OCI-LY3 (cell line): ENCODE measurements at regions not wholly inside any gene's neighbourhood (a gene's known extent, or its start where the extent isn't known, plus 50 kb on each side); places are given as distances from the start of the nearest gene placed in this dataset.
A peak's percentile ranks its signal among the peaks of the same experiment; 100 is the strongest.

Experiments used
- H2AFZ ChIP-seq: fragments of 200-600, 300-600 bp; shearing (Covaris generic); 2 replicates; pipeline ENCODE4 v1.6.0; 2014; ENCODE audit warnings: antibody characterized with exemption, low read depth, low read length
- H3K27ac ChIP-seq: fragments of 200-600, 300-600 bp; sonication (generic); 2 replicates; pipeline ENCODE4 v1.5.1; 2014; ENCODE audit warnings: mild to moderate bottlenecking, low read length, moderate library complexity, mixed read lengths
- H3K27me3 ChIP-seq: fragments of 200-600, 300-600 bp; sonication (generic); 2 replicates; pipeline ENCODE4 v1.6.1; 2014; ENCODE audit warnings: low read depth, low read length, mixed read lengths
- H3K36me3 ChIP-seq: fragments of 200-600, 300-600 bp; sonication (generic); replicated peaks from 2 replicates; pipeline ENCODE3; 2014; ENCODE audit warnings: low read depth, low read length, mixed read lengths
- H3K4me1 ChIP-seq: fragments of 300-600, 200-600 bp; sonication (generic); 2 replicates; pipeline ENCODE4 v1.6.1; 2014; ENCODE audit warnings: low read length, mixed read lengths
- H3K4me2 ChIP-seq: fragments of 200-600, 300-600 bp; sonication (generic); 2 replicates; pipeline ENCODE4 v1.6.1; 2014; ENCODE audit warnings: low read length, mixed read lengths
- H3K4me3 ChIP-seq: fragments of 300-600, 200-600 bp; sonication (generic); 2 replicates; pipeline ENCODE4 v1.5.1; 2014; ENCODE audit warnings: antibody characterized with exemption, mild to moderate bottlenecking, low read length, moderate library complexity
- H3K79me2 ChIP-seq: fragments of 300-600, 200-600 bp; shearing (Covaris generic); 2 replicates; pipeline ENCODE4 v1.6.1; 2014; ENCODE audit warnings: mild to moderate bottlenecking, low read length, mixed read lengths
- H3K9ac ChIP-seq: fragments of 300-600, 200-600 bp; shearing (Covaris generic); 2 replicates; pipeline ENCODE4 v1.6.0; 2014; ENCODE audit warnings: mild to moderate bottlenecking, low read length, moderate library complexity
- H3K9me3 ChIP-seq: fragments of 200-600, 300-600 bp; shearing (Covaris generic); 2 replicates; pipeline ENCODE4 v1.6.1; 2014; ENCODE audit warnings: low read length, mixed read lengths; ENCODE audit not compliant: insufficient read depth
- H4K20me1 ChIP-seq: fragments of 200-600, 300-600 bp; sonication (generic); 2 replicates; pipeline ENCODE4 v1.6.1; 2016; ENCODE audit warnings: low read length, mixed read lengths; ENCODE audit not compliant: insufficient read depth
- EZH2phosphoT487 ChIP-seq: fragments of 200-600 bp; shearing (Covaris generic); IDR thresholded peaks from 2 replicates; pipeline ENCODE4 v1.6.1; 2018; ENCODE audit warnings: antibody characterized with exemption, mixed run types, low read depth
- TF ChIP-seq, protein P1 (sequence below): fragments of 200-600, 300-600 bp; sonication (generic); IDR thresholded peaks from 2 replicates; pipeline ENCODE4 v1.5.1; 2014; ENCODE audit warnings: antibody characterized with exemption, low read length, low read depth

- H3K79me2 ChIP-seq, result no peaks in the 10 kb centered on the region
- no peaks in the 10 kb centered on the region for H4K20me1 ChIP-seq
- H3K27ac ChIP-seq, result no peak overlapping the region
- no peaks in the 10 kb centered on the region for H3K36me3 ChIP-seq
- TF ChIP-seq EZH2phosphoT487, result no peak
- TF ChIP-seq, protein P1, sequence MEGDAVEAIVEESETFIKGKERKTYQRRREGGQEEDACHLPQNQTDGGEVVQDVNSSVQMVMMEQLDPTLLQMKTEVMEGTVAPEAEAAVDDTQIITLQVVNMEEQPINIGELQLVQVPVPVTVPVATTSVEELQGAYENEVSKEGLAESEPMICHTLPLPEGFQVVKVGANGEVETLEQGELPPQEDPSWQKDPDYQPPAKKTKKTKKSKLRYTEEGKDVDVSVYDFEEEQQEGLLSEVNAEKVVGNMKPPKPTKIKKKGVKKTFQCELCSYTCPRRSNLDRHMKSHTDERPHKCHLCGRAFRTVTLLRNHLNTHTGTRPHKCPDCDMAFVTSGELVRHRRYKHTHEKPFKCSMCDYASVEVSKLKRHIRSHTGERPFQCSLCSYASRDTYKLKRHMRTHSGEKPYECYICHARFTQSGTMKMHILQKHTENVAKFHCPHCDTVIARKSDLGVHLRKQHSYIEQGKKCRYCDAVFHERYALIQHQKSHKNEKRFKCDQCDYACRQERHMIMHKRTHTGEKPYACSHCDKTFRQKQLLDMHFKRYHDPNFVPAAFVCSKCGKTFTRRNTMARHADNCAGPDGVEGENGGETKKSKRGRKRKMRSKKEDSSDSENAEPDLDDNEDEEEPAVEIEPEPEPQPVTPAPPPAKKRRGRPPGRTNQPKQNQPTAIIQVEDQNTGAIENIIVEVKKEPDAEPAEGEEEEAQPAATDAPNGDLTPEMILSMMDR, result no peak
- no peak overlapping the region for H3K9ac ChIP-seq
- H2AFZ ChIP-seq, result no peak overlapping the region
- H3K27me3 ChIP-seq, result peaks cover 14% of the 10 kb centered on the region; the same call in 1 of the 2 replicates
- H3K4me3 ChIP-seq, result no peak overlapping the region
- H3K4me2 ChIP-seq, result no peak overlapping the region
- H3K4me1 ChIP-seq, result peaks cover 15% of the 10 kb centered on the region
- no peaks in the 10 kb centered on the region for H3K9me3 ChIP-seq
Observed at GRCh38 chr9:21682981-21683380, 119.5 kb upstream of the MTAP start.

- H3K9ac ChIP-seq, result no peak overlapping the region
- no peaks in the 10 kb centered on the region for H3K79me2 ChIP-seq
- no peak overlapping the region for H2AFZ ChIP-seq
- H3K27me3 ChIP-seq, result peaks cover 9% of the 10 kb centered on the region; the same call in 1 of the 2 replicates
- H3K27ac ChIP-seq, result no peak overlapping the region
- H3K4me2 ChIP-seq, result no peak overlapping the region
- no peak overlapping the region for H3K4me3 ChIP-seq
- TF ChIP-seq, protein P1, result no peak
- no peak for TF ChIP-seq EZH2phosphoT487
- peaks cover 14% of the 10 kb centered on the region for H3K4me1 ChIP-seq
- no peaks in the 10 kb centered on the region for H3K9me3 ChIP-seq
- H4K20me1 ChIP-seq, result no peaks in the 10 kb centered on the region
- H3K36me3 ChIP-seq, result no peaks in the 10 kb centered on the region
Observed at GRCh38 chr9:21683484-21684175, 118.8 kb upstream of the MTAP start.

DNA sequence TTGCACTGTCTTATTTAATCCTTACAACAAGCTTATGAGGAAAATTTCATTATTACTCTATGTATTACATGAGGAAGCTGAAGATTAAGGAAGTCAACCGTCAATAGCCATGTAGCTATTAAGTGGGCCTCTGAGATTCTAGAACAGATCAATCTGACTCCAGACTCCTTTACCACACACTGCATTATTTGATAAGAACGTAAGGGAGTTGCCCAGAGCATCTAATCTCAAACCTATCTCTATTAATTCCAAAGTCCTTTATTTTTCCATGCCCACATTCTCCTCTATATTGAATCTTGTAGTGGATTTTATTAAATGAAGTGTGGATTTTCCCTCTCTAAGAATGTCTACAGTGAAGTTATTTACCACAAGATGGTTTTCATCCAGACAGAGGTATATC lies 118.2 kb upstream of the MTAP start:
- Histone ChIP-seq H3K4me3 (no peak overlapping the region), H3K27ac (no peak overlapping the region), H3K9me3 (no peaks in the 10 kb centered on the region), H2AFZ (no peak overlapping the region), H3K27me3 (peaks cover 7% of the 10 kb centered on the region; the same call in 1 of the 2 replicates), H3K4me1 (peaks cover 14% of the 10 kb centered on the region), H3K4me2 (peak overlapping the region; percentile 31), H4K20me1 (no peaks in the 10 kb centered on the region), H3K9ac (no peak overlapping the region), H3K79me2 (no peaks in the 10 kb centered on the region), H3K36me3 (no peaks in the 10 kb centered on the region)
- TF ChIP-seq EZH2phosphoT487, result no peak
- TF ChIP-seq, protein P1, result no peak

GRCh38 chr9:21684831-21685362 lies 117.5 kb upstream of the MTAP start:
- no peak for TF ChIP-seq EZH2phosphoT487
- TF ChIP-seq, protein P1, result no peak
- Histone ChIP-seq H4K20me1 (no peaks in the 10 kb centered on the region), H3K9ac (no peak overlapping the region), H3K27ac (no peak overlapping the region), H3K27me3 (peaks cover 6% of the 10 kb centered on the region; the same call in 1 of the 2 replicates), H3K4me2 (peak overlapping the region; percentile 31; the same call in 1 of the 2 replicates), H3K4me1 (peaks cover 14% of the 10 kb centered on the region), H3K9me3 (no peaks in the 10 kb centered on the region), H3K36me3 (no peaks in the 10 kb centered on the region), H2AFZ (no peak overlapping the region), H3K4me3 (no peak overlapping the region), H3K79me2 (no peaks in the 10 kb centered on the region)
